Endothelial cell of hepatic sinusoid (primary cell): ENCODE measurements at regions not wholly inside any gene's neighbourhood (a gene's known extent, or its start where the extent isn't known, plus 50 kb on each side); places are given as distances from the start of the nearest gene placed in this dataset.
"Not testable (repeated sequence)": the region's sequence is repeated elsewhere in the genome, so short reads cannot be mapped to it uniquely, and the experiment has no call there.

ENCODE experiments used
- in situ Hi-C: cut with HindIII; loops from 2 replicates; pipeline ENCODE4 v1.10.0; 2017; ENCODE audit warnings: low sequenced_read_pairs

DNA sequence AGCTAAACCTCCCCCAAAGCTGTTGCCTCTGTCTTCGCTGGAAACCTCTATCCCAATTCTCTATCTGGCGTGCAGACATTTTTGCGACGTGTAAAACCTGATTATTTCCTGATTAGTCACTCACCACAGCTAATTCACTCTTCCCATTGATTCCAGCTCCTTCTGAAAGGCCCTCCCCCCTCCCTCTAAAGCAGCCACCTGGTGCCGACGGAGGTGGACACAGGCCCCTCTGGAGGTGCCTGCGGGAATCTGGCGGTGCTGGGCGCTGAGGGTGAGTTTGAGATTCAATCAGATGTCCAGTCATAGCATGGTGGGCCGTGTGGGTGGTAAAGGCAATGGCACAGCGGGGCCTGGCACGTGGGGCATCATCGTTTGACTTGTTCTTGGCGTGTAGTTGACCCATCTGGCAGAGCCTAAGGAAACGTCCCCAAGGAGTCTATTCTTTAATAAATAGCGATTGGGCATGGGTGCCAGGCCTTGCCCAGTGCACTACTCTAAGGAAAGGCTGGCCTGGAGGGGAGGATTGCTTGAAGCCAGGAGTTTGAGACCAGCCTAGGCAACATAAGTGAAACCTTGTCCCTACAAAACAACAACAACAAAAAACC, 271.1 kb upstream of the MVB12B start:
- in situ Hi-C loops, result no loop called here

DNA sequence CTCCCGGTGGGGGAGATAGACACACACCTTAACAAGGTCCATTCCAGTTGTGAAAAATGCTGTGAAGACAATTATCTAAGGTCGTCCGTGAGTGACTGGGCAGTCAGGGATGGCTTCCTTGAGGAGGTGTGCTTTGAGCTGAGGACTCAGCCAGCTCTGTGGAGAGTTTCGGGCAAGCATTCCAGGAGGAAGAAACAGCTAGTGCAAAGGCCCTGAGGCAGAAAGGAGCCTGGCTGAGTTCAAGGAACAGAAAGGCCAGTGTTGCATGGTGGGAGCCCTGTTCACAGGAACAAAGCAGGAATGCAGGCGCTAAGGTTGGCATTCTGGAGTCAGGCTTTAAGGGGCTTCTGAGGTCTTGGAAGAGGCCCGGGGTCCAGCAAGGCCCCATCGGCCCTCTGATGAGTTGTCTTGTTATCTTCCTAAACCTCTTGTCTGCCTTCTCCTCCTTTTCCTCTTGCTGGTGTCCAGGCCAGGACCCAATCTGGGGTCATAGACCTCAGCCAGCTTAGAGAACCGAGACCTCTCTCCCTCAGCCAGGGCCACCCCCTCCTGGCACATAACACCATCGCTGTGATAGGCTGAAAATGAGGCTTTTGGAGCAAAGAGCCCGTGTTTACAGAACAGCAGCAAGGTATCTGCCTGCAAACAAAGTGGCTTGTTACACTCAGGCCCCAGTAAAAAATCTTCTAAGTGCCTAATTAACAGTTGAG, 270.2 kb upstream of the MVB12B start:
- in situ Hi-C loops, result no loop called here

DNA sequence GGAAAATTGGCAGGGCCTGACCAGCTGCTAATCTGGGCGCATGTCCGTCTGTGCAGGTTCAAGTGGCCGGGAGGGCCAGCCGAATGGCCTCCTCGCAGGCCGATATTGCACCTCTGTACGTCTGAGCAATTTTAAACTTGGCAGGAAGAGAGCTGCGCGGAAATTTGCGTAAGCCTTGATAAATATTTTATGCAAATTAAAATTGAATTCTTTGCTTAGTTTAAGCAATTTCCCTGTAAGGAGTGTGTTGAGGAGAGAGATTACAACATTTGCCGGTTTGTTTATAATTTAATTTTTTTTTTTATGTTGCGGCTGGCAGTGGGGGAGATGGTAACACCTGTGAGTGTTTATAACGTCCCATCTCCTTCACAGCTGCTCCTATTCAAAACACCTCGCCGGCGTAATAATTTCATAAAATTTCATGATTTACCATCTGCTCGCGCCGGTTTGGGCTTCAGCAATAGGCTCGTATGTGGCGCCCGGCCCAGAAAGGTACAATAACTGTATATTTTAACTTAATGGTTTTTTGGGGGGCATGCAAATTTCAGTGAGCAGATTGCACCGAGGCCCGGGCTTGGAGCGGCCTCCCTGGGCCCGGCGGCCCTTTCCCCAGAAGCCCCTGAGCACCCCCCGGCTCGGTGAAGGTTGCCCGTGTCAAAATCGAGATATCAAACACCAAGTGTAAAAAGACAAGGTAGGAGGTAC, 269.4 kb upstream of the MVB12B start:
- in situ Hi-C loops, result no loop called here

DNA sequence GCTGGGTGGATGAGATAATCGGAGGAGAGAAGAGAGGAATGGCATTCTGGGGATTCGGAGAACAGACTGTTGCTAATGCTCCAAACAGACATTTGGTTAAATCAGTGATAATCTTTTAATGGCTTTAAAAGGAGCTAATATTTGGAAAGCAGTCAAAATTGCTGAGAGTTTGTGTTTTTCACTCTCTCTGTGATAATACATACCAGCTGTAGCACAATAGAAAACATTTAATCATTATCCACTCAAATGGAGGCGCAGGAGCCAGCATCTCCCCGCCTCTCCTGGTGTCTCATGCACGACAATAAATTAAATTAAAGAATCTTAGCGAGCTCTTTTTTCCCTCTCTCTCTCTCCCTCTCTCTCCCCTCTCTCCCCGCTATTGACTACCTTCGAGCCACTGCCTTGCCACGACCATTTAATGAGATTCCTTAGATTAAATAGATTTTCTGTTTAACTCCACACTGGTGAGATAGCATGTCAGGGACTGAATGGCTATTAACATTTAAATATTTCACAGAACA, 268.6 kb upstream of the MVB12B start:
- in situ Hi-C loops, result no loop called here

DNA sequence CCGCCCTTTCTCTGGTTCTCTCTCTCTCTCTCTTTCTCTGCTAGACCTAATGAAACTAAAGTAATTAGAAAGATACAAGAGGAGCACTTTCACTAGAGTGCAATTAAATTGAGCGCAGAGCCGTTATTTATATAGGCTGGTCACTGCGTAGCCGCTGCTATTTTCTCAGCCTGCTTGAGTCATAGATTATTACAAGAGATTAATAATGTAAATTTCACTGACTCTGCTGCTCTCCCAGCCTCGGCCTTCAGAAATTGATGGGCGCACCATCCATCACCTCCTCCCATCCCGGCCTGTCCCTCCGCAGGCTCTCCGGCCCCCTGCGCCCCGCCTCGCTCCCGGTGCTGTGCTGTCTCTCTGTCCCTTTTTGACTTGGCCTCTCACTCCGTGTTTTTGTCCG, 268.0 kb upstream of the MVB12B start:
- in situ Hi-C loops, result no loop called here

DNA sequence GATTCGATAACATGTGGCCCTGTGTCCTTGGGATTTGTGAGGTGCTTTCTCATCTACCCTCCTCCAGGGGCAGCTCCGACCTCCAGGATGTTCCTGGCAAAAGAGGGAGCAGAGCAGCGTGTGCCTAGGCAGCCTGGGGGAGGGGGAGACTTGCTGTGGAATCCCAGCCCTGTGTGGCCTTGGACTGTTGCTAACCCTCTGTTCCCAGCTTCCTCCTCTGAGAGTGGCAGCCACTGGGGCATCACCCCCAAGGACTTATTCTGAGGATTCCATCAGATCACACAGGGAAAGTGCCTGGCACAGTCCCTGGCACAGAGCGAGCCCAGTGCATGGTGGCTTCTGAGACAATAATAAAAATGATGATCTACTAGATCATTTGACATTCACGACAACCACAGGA, 265.1 kb upstream of the MVB12B start:
- in situ Hi-C loops, result no loop called here

DNA sequence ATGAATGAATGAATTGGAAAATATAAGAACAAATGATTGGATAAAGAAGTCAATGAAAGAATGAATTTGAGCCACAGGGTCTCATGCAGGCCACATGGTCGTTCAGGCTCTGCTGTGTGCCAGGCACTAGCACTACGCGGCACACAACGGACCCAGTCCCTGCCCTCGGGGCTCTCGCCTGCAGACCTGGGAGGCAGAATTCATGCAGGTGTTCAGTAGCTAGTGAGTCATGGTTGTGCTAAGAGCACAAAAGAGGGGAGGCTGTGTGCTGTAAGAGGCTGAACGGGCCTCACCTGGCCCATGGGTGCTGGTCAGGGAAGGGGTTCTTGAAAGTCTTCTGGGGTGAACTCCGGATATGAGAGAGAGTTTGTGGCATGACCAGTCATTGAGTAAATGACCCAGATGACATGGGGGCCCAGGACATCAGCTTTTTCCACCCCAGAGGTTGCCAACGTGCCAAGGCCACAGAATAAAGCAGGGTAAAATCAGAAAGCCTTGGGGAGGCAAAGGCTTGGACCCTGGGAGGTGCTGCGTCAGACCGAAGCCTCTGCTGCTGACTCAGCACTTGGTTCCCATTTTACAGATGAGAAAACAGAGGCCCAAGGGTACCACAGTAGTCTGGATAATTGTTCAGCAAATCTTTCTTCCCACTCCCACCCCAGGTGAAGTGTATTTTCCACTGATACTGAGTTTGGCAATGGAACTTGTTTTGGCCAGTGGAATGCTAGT, 264.3 kb upstream of the MVB12B start:
- in situ Hi-C loops, result no loop called here

DNA sequence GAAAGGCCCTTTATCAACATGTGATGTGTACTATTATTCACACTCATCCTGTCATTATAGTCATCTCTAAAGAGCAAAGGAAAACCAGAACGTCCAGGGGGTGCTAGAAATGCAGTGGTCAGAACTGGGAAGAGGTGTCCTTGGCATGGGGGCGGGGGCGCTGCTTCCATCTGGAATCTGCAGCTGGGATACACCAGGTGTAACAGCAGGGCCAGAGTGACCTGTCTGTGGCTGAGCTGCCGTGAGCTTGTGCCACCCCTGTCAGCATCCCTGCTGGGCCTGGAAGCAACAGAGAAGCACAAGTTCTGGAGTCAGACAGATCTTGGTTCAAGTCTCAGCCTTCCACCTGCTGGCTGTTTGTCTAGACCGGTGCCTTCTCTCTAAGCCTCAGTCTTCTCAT, 263.3 kb upstream of the MVB12B start:
- in situ Hi-C loops, result no loop called here

DNA sequence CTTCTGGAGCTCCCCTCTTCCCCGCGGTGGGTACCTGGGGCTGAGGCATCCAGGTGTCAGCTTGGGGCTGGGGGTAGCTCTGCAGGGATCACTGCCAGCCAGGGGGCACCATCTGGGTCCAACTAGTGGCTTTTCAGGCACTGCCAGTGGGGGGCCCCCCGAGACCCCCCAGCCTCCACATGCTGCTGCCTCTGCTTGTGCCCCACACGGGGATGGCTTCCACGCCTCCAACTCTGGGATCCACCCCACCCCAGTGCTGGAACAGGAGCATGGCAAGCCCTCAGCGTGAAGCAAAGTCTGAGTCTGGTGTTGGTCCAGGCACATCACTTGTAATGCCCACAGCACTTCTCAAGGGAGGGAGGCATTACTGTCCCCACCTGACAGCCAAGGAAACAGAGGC, 260.5 kb upstream of the MVB12B start:
- in situ Hi-C loops, result no loop called here

DNA sequence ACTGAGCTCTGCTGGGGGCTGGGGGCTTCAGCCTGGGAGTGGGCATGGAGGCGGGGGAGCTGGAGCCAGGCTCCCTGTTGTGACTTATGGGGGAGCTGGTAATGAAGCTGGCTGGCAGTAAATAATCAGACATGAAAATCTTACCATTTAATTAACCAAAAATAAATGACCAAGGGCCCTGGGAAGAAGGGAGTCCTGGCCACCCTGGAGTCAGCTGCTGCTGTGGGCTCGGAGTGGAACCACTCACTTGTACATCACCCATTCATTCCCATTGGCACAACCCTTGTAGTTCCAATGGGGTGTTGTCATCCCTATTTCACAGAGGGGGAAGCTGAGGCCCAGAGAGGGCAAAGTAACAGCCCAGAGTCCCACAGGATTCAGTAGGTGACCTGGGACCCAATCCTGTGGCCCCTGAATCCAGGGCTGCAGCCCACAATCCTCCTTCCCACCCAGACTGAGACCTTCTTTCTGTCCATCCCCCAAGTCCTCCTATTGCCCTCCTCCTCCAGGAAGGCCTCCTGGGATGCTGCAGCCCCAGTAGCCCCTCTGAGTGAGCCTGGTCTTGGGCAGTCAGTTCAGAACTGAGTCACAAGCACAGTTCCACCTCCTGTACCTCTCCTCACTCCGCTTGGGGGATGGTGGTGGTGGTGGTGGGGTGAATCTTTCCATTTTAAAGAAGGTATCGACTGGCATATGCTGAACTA, 259.4 kb upstream of the MVB12B start:
- in situ Hi-C loops, result no loop called here

DNA sequence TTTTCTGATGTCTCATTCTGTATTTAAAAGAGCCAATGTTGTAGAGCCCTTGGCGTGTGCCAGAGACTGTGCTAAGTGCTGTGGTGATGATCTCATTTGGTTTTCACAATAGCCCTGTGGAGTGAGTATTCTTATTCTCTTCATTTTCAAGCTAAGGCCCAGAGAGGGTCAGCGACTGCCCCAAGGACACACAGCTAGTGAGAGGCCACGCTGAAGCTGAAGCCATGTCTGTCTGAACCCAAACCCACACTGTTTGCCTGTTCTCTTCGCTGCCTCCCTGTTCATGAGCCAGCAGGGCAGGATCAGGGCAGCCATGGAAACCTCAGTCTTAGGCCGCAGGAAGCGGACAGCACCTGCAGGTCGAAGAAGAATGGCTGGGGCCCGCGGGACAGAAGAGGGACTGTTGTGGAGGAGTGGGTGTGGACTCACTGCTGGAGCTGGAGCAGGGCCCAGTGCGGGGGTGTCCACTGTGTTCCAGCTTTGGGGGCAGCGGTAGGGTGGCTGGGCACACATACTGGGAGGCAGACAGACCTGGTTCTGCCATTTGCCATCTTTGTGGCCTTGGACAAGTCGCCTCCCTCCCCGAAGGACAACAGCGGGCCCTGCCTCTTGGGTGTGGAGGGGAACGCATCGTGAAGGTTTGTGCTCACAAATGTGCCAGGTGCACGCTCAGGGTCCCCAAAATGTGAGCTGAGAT, 257.9 kb upstream of the MVB12B start:
- in situ Hi-C loops, result no loop called here

DNA sequence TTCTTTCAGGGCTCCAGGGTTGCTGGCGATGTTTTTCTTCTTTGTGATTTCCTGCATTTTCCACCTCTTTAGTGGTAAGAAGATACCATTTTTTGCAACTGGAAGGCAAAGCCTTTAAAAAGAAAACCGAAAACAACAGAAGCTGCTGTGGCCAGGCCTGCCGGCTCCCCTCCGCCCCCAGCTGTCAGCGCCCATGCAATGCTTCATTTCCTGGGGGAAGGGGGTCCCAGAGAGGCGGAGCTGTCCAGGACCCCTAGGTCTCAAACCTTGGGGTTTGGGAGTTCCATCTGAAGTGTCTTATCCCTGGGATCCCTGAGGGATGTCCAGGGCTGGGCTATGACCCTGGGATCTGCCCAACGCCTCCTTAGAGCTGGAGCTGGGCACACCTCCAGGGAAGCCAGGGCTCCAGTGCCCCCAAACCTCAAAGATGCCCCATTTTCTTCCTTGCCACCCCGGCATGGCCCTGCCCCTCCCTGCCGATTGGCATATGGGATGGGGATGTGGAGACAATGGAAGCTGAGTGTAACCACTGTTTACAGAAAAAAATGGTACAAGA, 257.2 kb upstream of the MVB12B start:
- in situ Hi-C loops, result no loop called here

DNA sequence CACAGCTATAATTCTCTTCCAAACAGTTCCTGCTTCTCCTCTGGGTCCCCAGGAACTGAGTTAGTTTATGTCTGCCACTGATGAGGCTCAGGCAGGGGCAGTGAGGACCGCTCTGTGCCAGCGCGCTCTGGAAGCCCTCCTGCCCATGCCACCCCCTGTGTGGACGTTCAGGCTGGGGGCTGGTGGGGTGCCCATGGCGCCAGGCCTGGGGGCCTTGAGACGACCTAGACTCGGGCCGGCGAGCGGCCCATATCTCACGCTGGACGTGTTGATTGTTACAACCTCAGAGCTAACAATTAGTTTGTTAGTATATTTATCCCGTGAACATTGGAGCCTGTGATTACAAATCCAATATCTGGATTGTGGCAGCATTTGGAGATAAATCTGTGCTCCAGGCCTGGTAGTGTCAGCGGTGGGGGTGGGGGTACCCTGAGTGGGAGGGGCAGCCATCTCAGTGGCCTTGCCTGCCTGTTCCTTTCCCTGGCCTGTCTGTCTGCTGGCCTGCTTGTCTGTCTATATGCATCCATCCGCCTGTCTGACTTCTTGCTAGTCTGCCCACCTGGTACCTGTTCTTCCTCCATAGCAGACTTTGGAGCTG, 256.5 kb upstream of the MVB12B start:
- in situ Hi-C loops, result no loop called here

DNA sequence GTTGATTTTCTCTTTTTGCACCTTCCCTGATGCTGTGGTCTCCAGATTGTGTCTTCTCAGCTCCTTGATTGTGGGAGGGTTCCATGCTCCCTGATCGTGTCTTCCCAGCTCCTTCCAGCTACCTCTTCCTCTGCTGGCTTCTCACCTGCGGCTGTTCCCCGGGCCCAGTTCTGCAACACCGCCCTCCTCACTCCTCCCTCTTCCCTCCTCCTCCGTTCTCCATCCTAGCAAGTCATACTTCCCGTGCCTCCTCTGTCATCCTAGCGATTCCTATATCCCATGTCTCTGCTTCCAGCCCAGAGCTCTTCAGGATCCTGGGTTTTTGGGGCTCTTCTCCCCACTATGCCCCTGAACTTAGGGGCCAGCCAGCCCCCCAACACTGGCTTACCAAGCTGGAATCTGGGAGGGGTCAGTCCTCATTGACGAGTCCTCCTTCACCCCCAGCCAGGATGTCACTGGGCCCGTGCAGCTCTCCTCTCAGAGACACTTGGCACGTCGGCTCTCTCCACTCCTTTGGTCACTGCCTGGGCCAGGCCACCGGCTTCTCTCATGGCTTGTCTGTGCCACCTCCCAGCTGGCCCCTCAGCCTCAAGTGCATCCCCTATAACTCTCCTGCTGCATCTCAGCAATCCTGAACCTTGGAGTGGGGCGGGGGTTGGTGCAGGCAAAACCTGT, 255.4 kb upstream of the MVB12B start:
- in situ Hi-C loops, result no loop called here

DNA sequence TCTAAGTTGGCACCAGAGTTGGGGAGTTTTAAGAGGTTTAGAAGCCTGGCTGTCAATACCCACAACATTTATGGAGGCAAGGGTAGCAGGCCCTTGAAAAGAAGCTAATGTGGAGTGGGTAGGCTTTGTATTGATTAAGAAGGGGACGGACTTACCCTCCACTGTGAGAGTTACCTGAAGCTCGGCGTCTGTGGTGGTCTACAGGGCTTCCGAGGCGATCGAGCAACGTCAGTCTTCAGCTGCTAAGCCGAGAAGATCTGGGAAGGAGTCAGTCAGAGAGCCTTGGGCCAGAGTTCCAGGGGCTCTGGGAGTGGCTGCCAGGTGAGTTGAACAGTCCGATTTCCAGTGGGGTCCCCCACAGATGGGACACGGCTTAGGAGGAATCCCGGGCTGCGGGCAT, 249.0 kb upstream of the MVB12B start:
- in situ Hi-C loops, result not testable (repeated sequence)

DNA sequence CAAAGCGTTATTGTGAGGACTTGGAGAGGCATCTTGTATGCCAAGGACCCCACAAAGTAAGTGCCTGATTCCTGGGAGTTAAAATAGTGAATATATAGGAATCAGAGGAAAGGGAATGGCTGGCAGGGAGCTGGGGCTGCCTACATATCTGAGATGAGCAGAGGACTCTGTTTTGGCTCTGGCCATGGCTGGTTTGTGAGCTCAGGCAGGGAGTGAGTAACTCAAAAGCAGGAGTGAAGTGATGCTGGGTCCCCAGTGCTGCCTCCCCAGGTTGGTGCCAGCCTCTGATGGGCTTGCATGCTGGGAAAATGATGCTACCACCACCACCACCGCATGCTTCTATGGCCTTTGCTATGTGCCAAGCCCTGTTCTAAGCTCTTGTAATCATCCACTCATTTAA, 246.0 kb upstream of the MVB12B start:
- in situ Hi-C loops, result no loop called here

DNA sequence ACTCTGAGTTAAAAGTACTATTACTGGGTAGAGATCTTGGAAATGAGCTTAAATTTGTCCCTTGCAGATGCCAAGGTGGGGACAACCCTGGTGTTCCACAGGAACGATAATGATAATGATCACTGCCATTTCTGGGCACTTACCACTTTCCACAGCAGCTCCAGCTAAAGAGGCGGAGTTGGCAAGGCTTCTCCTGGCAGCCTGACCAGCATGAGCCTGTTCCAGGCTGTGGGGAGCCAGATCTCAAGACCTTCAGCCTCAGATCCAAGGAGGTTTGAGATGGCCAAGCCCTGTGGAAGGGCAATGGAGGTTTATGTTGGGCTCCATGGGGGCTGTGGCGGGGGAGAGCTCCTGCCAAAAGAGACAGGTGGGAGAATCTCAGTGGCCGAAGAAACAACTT, 244.9 kb upstream of the MVB12B start:
- in situ Hi-C loops, result no loop called here

DNA sequence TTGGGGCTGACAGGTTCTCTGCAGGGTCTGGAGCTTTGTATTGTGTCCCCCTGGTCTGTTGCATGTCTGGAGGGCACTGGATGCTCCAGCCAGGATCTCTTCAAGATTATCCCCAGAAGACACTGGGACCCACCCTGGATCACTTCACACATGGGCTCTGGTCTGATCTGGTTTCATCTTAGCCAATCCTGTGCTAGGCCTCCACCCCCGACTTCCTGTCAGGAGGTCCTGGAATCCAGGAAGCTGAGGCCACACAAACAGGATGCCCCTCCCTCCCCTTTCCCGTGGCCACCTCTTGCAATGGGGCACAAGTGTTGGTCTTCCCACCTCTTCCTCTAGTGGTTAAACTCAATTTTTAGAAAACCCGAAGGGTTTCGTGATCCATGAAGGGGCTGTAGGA, 242.6 kb upstream of the MVB12B start:
- in situ Hi-C loops, result no loop called here

DNA sequence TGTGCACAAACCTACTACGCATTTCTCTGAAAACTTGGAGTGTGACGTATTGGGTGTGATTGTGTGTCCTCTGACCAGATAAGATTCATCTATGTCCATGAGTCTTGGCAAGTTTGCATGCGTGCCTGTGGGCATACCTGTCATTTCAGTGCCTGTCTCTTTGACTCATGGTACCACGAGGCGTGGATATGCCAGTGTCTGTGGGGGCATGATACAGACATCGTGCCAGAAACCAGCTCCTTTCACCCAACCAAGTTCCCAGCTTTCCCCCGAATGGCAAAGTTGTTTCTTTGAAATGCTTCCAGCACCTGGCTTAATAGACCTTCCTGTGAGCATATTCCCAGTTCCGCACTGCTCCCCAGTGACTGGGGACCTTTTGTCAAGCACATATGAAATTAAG, 241.9 kb upstream of the MVB12B start:
- in situ Hi-C loops, result no loop called here
